ENCODE measurements at regions not wholly inside any gene's neighbourhood (a gene's known extent, or its start where the extent isn't known, plus 50 kb on each side); places are given as distances from the start of the nearest gene placed in this dataset.

- no peak for DNase-seq (ENCODE audit: low read depth)
- H3K4me3 ChIP-seq (ENCODE audit: low read depth, low read length): no peak overlapping the region
- no peak for TF ChIP-seq CTCF (conservative IDR thresholded peaks at IDR 0.05; ENCODE audit: low read depth, low read length)
Observed at GRCh38 chr10:91357497-91357896, 52.6 kb upstream of the HECTD2 start.
